ENCODE measurements at regions not wholly inside any gene's neighbourhood (a gene's known extent, or its start where the extent isn't known, plus 50 kb on each side); places are given as distances from the start of the nearest gene placed in this dataset.

DNA sequence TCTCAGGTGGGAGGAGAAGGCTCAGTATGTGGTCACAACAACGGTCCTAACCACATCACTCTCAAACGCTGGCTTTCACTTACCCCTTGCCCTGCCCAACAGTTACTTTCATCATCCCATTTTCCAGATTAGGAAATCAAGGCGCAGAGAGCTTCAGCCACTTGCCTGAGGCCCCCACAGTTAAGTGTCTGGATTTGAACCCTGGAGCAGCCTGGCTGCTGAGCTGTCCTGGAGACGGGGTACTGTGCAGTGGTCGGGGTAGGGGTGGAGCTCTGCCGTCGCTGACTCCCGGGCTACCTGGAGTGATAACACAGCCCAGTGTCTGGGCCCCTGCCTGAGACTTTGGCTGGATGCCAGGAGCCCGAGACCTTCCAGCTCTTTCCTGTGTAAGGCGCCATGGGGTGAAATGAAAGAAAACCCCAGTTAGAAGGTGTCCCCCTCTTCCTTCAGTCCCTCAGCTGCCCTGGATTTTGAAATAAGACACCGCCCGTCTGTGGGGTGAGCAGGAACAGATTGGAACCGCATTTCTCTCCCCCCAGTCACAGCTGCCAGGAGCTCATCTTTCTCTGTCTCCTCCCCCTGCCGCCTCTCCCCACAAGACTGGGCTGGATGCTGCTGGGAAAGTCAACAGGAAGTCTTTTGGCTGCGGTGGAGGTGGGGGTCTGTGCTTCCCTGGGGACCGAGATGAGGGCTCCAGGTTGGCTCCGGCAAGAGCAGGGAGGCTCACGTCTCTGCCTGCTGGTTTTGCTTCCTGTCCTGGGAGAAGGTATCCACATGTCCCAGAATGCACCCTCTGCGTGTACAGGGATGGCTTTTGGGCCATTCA lies 280.2 kb downstream of the SEC14L1 start:
- H3K27ac ChIP-seq (replicated peaks in 1 of 4) = peak overlapping the region; percentile 96 to 99 (median 98)
- H3K4me1 ChIP-seq = peaks cover 71 to 100% (median 100%) of the 10 kb centered on the region in 4 donors
- no peak for DNase-seq (ENCODE audit: extremely low spot score)
- H3K4me3 ChIP-seq = peak overlapping the region in 2 of 4 donors; percentile 2 to 23
- no peaks in the 10 kb centered on the region for H3K9me3 ChIP-seq
- H3K36me3 ChIP-seq = peaks cover 0 to 5% (median 0%) of the 10 kb centered on the region in 4 donors
- TF ChIP-seq EP300 (IDR thresholded peaks at IDR 0.05) (no peak), POLR2AphosphoS5 (IDR thresholded peaks at IDR 0.05) (peak in 1 of 2 donors; percentile 78)
- TF ChIP-seq, protein P1, sequence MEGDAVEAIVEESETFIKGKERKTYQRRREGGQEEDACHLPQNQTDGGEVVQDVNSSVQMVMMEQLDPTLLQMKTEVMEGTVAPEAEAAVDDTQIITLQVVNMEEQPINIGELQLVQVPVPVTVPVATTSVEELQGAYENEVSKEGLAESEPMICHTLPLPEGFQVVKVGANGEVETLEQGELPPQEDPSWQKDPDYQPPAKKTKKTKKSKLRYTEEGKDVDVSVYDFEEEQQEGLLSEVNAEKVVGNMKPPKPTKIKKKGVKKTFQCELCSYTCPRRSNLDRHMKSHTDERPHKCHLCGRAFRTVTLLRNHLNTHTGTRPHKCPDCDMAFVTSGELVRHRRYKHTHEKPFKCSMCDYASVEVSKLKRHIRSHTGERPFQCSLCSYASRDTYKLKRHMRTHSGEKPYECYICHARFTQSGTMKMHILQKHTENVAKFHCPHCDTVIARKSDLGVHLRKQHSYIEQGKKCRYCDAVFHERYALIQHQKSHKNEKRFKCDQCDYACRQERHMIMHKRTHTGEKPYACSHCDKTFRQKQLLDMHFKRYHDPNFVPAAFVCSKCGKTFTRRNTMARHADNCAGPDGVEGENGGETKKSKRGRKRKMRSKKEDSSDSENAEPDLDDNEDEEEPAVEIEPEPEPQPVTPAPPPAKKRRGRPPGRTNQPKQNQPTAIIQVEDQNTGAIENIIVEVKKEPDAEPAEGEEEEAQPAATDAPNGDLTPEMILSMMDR (IDR thresholded peaks at IDR 0.05) = no peak
- WGBS = 7% methylated on average over 18 of the region's 19 CpGs
- no peaks in the 10 kb centered on the region for H3K27me3 ChIP-seq
- intact Hi-C loops (cut with DNase I) = no loop called here

DNA sequence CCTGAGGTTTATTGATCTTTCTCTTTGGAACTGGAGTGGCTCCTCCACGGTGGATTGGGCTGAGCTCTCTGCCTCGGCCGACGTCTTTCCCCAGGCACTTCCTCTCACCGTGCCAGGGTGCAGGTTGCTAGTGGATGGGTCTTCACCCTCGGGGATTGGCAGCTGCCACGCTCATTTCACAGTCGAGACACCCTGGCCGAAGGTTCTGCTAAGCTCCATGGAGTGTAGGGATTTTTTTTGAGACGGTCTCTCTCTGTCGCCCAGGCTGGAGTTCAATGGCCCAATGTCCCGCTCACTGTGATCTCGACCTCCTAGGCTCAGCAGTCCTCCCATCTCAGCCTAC lies 280.8 kb downstream of the SEC14L1 start:
- intact Hi-C loops (cut with DNase I) = no loop called here
- WGBS = 56% methylated on average over 13 of the region's 13 CpGs
- Histone ChIP-seq H3K36me3 (peaks cover 0 to 5% (median 0%) of the 10 kb centered on the region in 4 donors), H3K4me1 (peaks cover 77 to 100% (median 100%) of the 10 kb centered on the region in 4 donors), H3K4me3 (peak overlapping the region in 1 of 4 donors; percentile 2), H3K27me3 (no peaks in the 10 kb centered on the region), H3K27ac (replicated peaks in 1 of 4) (peak overlapping the region; percentile 96 to 99 (median 98)), H3K9me3 (no peaks in the 10 kb centered on the region)
- no peak for DNase-seq (ENCODE audit: extremely low spot score)
- TF ChIP-seq EP300 (IDR thresholded peaks at IDR 0.05) (no peak), POLR2AphosphoS5 (IDR thresholded peaks at IDR 0.05) (no peak), POLR2A (IDR thresholded peaks at IDR 0.05; ENCODE audit: low read depth) (no peak)
- TF ChIP-seq, protein P1 (IDR thresholded peaks at IDR 0.05) = no peak

DNA sequence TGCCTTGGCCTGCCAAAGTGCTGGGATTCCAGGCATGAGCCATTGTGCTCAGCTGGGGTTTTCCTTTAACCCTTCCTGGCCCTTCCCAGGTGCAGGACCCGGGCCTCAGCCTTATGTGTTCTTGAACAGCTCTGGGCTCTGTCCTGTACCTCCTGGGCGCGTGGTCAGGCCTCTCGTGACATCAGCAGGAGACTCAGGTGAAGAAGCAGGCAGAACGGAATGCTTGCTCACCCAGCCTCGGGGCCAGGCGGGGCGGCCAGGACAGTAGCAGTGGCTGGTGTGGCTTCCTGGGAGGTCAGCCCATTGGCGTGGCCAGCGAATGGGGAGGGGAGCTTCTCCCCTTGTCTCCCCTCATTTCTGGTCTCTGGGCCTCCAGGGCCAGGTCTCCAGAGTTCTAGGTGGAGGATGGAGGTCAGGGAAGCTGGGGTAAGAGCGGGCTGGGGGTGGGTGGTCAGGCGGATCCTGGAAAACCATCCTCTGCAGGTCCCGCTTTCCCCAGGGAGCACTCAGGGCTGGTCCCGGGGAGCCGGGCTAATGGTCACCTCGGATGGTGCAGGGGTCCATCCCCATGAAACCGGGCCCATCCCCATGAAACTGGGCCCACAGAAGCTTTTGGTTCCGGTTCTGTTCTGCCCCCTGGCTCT lies 281.5 kb downstream of the SEC14L1 start:
- no peak for DNase-seq (ENCODE audit: extremely low spot score)
- Histone ChIP-seq H3K4me3 (no peak overlapping the region), H3K9me3 (no peaks in the 10 kb centered on the region), H3K27ac (replicated peaks in 1 of 4) (peak overlapping the region; percentile 96 to 99 (median 98)), H3K4me1 (peaks cover 83 to 100% (median 100%) of the 10 kb centered on the region in 4 donors), H3K27me3 (no peaks in the 10 kb centered on the region), H3K36me3 (peaks cover 0 to 5% (median 0%) of the 10 kb centered on the region in 4 donors)
- 90% methylated on average over 12 of the region's 18 CpGs for WGBS
- TF ChIP-seq, protein P1 (IDR thresholded peaks at IDR 0.05) = no peak
- TF ChIP-seq POLR2AphosphoS5 (IDR thresholded peaks at IDR 0.05) = peak in 1 of 2 donors; percentile 68
- intact Hi-C loops (cut with DNase I) = no loop called here

DNA sequence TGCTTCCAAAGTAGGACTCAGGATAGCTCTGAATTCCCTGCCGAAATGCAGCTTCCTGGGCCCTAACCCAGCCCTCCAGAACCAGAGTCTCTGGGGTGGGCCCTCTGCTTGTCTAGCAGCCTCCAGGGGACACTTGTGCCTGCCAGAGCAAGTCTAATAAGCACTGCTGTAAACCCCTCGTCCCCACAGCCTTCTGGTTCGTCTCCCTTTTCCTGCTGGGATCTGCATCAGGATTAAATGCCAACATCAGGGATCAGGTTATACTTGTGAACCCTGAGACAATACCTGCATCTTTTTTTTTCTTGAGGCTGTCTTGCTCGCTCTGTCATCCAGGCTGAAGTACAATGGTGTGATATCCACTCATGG lies 282.0 kb downstream of the SEC14L1 start:
- H3K4me1 ChIP-seq = peaks cover 88 to 100% (median 100%) of the 10 kb centered on the region in 4 donors
- TF ChIP-seq POLR2A (IDR thresholded peaks at IDR 0.05; ENCODE audit: low read depth) (no peak), EP300 (IDR thresholded peaks at IDR 0.05) (no peak), POLR2AphosphoS5 (IDR thresholded peaks at IDR 0.05) (no peak)
- TF ChIP-seq, protein P1 (IDR thresholded peaks at IDR 0.05) = no peak
- intact Hi-C loops (cut with DNase I) = no loop called here
- 66% methylated on average over 3 of the region's 4 CpGs for WGBS
- no peaks in the 10 kb centered on the region for H3K27me3 ChIP-seq
- no peak overlapping the region for H3K4me3 ChIP-seq
- H3K27ac ChIP-seq (replicated peaks in 1 of 4) = peak overlapping the region; percentile 96 to 99 (median 98)
- no peaks in the 10 kb centered on the region for H3K9me3 ChIP-seq
- peaks cover 0 to 4% (median 0%) of the 10 kb centered on the region in 4 donors for H3K36me3 ChIP-seq
- DNase-seq (ENCODE audit: extremely low spot score) = no peak
